ENCODE measurements at regions not wholly inside any gene's neighbourhood (a gene's known extent, or its start where the extent isn't known, plus 50 kb on each side); places are given as distances from the start of the nearest gene placed in this dataset.

DNA sequence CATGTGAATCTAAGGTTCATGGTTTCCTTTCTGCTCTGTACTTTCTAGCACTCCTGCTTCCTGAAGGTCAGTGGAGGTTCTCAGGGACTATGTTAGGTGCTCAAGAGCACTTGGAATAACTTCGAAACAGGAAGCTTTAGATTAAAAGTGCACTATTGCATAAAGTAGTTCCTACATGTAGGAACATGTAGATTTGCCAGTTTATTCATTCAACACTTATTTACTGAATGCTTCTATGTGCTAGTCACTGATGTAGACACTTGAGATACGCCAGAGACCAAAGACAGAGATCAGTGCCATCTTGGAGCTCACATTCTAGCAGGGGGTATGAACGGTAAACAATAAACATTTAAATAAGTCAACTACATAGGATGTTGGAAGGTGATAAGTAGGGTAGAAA lies 87.7 kb downstream of the DHRS2 start:
- Histone ChIP-seq H3K27me3 (ENCODE audit: control insufficient read depth in 1 of 2, insufficient read depth in 2 of 2, low read length in 2 of 2) (no peaks in the 10 kb centered on the region), H3K9me3 (ENCODE audit: control insufficient read depth in 1 of 2, insufficient read depth in 1 of 2, low read length in 2 of 2) (no peaks in the 10 kb centered on the region), H3K4me1 (ENCODE audit: insufficient read depth, low read length) (no peaks in the 10 kb centered on the region), H3K27ac (ENCODE audit: low read depth in 1 of 2, low read length in 2 of 2) (no peak overlapping the region), H3K36me3 (ENCODE audit: insufficient read depth, low read length) (no peaks in the 10 kb centered on the region), H3K4me3 (ENCODE audit: low read length) (no peak overlapping the region)
- H3K4me1 Mint-ChIP-seq (ENCODE audit: low read depth) = no peaks in the 10 kb centered on the region
- H3K36me3 Mint-ChIP-seq (ENCODE audit: low read depth) = no peaks in the 10 kb centered on the region
- CTCF ChIA-PET = interaction anchor here (1.4 kb wide), 1 partner anchor 22 kb away, joined by 3 read pairs; no protein-coding TSS in a partner anchor
- POLR2A ChIA-PET = no interaction called here
- no peaks in the 10 kb centered on the region for H3K9me3 Mint-ChIP-seq
- no peak for ATAC-seq (ENCODE audit: poor library complexity)
- no peak for DNase-seq
- no peaks in the 10 kb centered on the region for H3K27me3 Mint-ChIP-seq
- TF ChIP-seq, protein P1, sequence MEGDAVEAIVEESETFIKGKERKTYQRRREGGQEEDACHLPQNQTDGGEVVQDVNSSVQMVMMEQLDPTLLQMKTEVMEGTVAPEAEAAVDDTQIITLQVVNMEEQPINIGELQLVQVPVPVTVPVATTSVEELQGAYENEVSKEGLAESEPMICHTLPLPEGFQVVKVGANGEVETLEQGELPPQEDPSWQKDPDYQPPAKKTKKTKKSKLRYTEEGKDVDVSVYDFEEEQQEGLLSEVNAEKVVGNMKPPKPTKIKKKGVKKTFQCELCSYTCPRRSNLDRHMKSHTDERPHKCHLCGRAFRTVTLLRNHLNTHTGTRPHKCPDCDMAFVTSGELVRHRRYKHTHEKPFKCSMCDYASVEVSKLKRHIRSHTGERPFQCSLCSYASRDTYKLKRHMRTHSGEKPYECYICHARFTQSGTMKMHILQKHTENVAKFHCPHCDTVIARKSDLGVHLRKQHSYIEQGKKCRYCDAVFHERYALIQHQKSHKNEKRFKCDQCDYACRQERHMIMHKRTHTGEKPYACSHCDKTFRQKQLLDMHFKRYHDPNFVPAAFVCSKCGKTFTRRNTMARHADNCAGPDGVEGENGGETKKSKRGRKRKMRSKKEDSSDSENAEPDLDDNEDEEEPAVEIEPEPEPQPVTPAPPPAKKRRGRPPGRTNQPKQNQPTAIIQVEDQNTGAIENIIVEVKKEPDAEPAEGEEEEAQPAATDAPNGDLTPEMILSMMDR (IDR thresholded peaks at IDR 0.05) = no peak
- H3K4me3 Mint-ChIP-seq = no peak overlapping the region
- intact Hi-C loops (cut with DNase I, micrococcal nuclease) = no loop called here
- no peak overlapping the region for H3K27ac Mint-ChIP-seq

DNA sequence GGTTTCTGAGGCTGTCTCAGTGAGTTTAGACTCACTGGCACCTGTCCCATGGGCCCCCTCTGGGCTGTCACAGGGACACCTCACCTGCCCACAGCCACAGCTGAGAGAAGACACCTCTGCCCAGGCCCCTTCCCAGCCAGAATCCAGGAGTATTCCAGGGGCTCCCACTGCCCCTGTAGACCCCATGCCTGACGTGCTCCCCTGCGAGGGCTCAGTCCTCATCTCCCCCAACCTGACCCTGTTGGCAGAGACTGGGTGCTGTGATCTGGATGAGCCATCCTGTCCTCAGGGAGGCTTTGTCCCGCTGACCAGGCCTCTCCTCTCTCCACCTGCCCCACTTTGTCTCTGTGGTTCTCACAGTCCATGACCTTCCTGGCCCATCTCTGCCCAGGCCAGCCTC lies 89.4 kb downstream of the DHRS2 start:
- H3K27me3 ChIP-seq (ENCODE audit: control insufficient read depth in 1 of 2, insufficient read depth in 2 of 2, low read length in 2 of 2) = no peaks in the 10 kb centered on the region
- H3K36me3 Mint-ChIP-seq (ENCODE audit: low read depth) = no peaks in the 10 kb centered on the region

DNA sequence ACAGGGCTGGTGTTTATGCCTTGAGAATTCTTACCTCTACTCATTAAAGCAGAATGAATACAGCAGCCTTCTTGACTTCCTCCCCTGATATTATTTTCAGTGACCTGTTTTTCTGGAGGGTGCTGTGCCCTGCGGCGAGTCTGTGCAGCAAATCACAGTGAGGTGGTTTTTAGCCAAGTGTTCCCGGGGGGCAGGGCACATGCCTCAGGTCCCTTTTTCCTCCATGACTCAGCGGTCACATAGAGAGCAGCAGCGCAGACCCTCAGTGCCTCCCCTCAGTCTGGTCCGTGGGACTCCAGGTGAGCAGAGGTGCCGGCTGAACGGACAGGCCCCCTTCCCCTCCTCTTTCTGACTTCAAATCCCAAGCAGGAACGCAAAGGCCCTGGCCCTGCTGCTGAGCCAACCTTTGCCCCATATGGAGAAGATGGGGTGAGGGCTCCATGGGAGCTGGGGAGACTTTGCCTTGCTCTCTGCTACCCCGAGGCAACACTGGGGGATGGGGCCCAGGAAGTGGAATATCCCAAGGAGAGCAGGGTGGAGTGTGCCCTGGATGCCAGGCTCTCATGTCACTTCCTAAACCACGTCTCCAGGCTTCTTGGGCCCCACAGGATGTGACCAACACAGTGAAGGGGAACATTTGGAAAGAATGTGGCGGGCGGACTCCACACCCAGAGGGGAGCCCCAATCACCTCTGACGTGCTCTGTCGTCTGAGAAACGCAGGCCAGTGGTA lies 90.0 kb downstream of the DHRS2 start:
- no peak overlapping the region for H3K27ac ChIP-seq (ENCODE audit: low read depth in 1 of 2, low read length in 2 of 2)
- no peak overlapping the region for H3K27ac Mint-ChIP-seq
- DNase-seq = no peak
- no peaks in the 10 kb centered on the region for H3K9me3 ChIP-seq (ENCODE audit: control insufficient read depth in 1 of 2, insufficient read depth in 1 of 2, low read length in 2 of 2)
- no peaks in the 10 kb centered on the region for H3K36me3 ChIP-seq (ENCODE audit: insufficient read depth, low read length)
- POLR2A ChIA-PET = no interaction called here
- H3K9me3 Mint-ChIP-seq = no peaks in the 10 kb centered on the region
- H3K36me3 Mint-ChIP-seq (ENCODE audit: low read depth) = no peaks in the 10 kb centered on the region
- no peak for ATAC-seq (ENCODE audit: poor library complexity)
- H3K4me1 ChIP-seq (ENCODE audit: insufficient read depth, low read length) = no peaks in the 10 kb centered on the region
- intact Hi-C loops (cut with DNase I, micrococcal nuclease) = no loop called here
- no peaks in the 10 kb centered on the region for H3K4me1 Mint-ChIP-seq (ENCODE audit: low read depth)
- TF ChIP-seq, protein P1 (IDR thresholded peaks at IDR 0.05) = no peak
- CTCF ChIA-PET = no interaction called here
- H3K4me3 ChIP-seq (ENCODE audit: low read length) = no peak overlapping the region
- no peak overlapping the region for H3K4me3 Mint-ChIP-seq
- H3K27me3 Mint-ChIP-seq = peaks cover 5% of the 10 kb centered on the region
- peaks cover 0 to 5% of the 10 kb centered on the region in 2 experiments for H3K27me3 ChIP-seq (ENCODE audit: control insufficient read depth in 1 of 2, insufficient read depth in 2 of 2, low read length in 2 of 2)

More for the DNA sequence above, 89.4 kb downstream of the DHRS2 start:
- Mint-ChIP-seq H3K27ac (no peak overlapping the region), H3K9me3 (no peaks in the 10 kb centered on the region), H3K27me3 (peaks cover 5% of the 10 kb centered on the region), H3K4me3 (no peak overlapping the region), H3K4me1 (ENCODE audit: low read depth) (no peaks in the 10 kb centered on the region)
- DNase-seq (no peak), ATAC-seq (ENCODE audit: poor library complexity) (no peak)
- Histone ChIP-seq H3K4me1 (ENCODE audit: insufficient read depth, low read length) (no peaks in the 10 kb centered on the region), H3K4me3 (ENCODE audit: low read length) (no peak overlapping the region), H3K36me3 (ENCODE audit: insufficient read depth, low read length) (no peaks in the 10 kb centered on the region), H3K9me3 (ENCODE audit: control insufficient read depth in 1 of 2, insufficient read depth in 1 of 2, low read length in 2 of 2) (no peaks in the 10 kb centered on the region), H3K27ac (ENCODE audit: low read depth in 1 of 2, low read length in 2 of 2) (no peak overlapping the region)
- intact Hi-C loops (cut with DNase I, micrococcal nuclease) = no loop called here
- ChIA-PET CTCF (no interaction called here), POLR2A (no interaction called here)
- TF ChIP-seq, protein P1 (IDR thresholded peaks at IDR 0.05) = no peak
